RPMI8226 (cell line): ENCODE measurements at regions not wholly inside any gene's neighbourhood (a gene's known extent, or its start where the extent isn't known, plus 50 kb on each side); places are given as distances from the start of the nearest gene placed in this dataset.
"Not testable (repeated sequence)": the region's sequence is repeated elsewhere in the genome, so short reads cannot be mapped to it uniquely, and the experiment has no call there.

Experiments
- DNase-seq: peaks from one replicate; pipeline ENCODE4 v3.0.0-alpha.2; 2015

GRCh38 chr3:71958533-71958932 is 173.6 kb upstream of the PROK2 start:
- no peak for DNase-seq

- DNase-seq = no peak
Observed at GRCh38 chr3:71956716-71957115, 171.8 kb upstream of the PROK2 start.

GRCh38 chr3:71956069-71956340 is 171.1 kb upstream of the PROK2 start:
- DNase-seq = no peak

GRCh38 chr3:71955240-71956068 is 170.5 kb upstream of the PROK2 start:
- peak; percentile 51 for DNase-seq

- no peak for DNase-seq
Observed at GRCh38 chr3:71951842-71952241, 166.9 kb upstream of the PROK2 start.

GRCh38 chr3:71951361-71951760 is 166.4 kb upstream of the PROK2 start:
- DNase-seq = no peak

GRCh38 chr3:71949442-71949841 is 164.5 kb upstream of the PROK2 start:
- DNase-seq = no peak

- DNase-seq = no peak
Observed at GRCh38 chr3:71944482-71945065, 159.6 kb upstream of the PROK2 start.

- DNase-seq = no peak
Observed at GRCh38 chr3:71942432-71943187, 157.7 kb upstream of the PROK2 start.

GRCh38 chr3:71940486-71940885 is 155.5 kb upstream of the PROK2 start:
- no peak for DNase-seq

- not testable (repeated sequence) for DNase-seq
Observed at GRCh38 chr3:71938081-71938480, 153.1 kb upstream of the PROK2 start.

GRCh38 chr3:71936681-71937080 is 151.7 kb upstream of the PROK2 start:
- DNase-seq = no peak

GRCh38 chr3:71934520-71935270 is 149.7 kb upstream of the PROK2 start:
- no peak for DNase-seq

GRCh38 chr3:71931922-71932321 is 147.0 kb upstream of the PROK2 start:
- DNase-seq = no peak

- no peak for DNase-seq
Observed at GRCh38 chr3:71930056-71930991, 145.4 kb upstream of the PROK2 start.

GRCh38 chr3:71928212-71928611 is 143.3 kb upstream of the PROK2 start:
- DNase-seq = no peak

GRCh38 chr3:71927505-71928066 is 142.6 kb upstream of the PROK2 start:
- no peak for DNase-seq

GRCh38 chr3:71926616-71927015 is 141.7 kb upstream of the PROK2 start:
- DNase-seq = no peak

- peak; percentile 36 for DNase-seq
Observed at GRCh38 chr3:71926262-71926600, 141.3 kb upstream of the PROK2 start.

- DNase-seq = not testable (repeated sequence)
Observed at GRCh38 chr3:71925511-71926261, 140.7 kb upstream of the PROK2 start.

- no peak for DNase-seq
Observed at GRCh38 chr3:71924721-71925120, 139.8 kb upstream of the PROK2 start.
